ENCODE measurements at regions not wholly inside any gene's neighbourhood (a gene's known extent, or its start where the extent isn't known, plus 50 kb on each side); places are given as distances from the start of the nearest gene placed in this dataset.

- TF ChIP-seq, protein P1, sequence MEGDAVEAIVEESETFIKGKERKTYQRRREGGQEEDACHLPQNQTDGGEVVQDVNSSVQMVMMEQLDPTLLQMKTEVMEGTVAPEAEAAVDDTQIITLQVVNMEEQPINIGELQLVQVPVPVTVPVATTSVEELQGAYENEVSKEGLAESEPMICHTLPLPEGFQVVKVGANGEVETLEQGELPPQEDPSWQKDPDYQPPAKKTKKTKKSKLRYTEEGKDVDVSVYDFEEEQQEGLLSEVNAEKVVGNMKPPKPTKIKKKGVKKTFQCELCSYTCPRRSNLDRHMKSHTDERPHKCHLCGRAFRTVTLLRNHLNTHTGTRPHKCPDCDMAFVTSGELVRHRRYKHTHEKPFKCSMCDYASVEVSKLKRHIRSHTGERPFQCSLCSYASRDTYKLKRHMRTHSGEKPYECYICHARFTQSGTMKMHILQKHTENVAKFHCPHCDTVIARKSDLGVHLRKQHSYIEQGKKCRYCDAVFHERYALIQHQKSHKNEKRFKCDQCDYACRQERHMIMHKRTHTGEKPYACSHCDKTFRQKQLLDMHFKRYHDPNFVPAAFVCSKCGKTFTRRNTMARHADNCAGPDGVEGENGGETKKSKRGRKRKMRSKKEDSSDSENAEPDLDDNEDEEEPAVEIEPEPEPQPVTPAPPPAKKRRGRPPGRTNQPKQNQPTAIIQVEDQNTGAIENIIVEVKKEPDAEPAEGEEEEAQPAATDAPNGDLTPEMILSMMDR (conservative IDR thresholded peaks at IDR 0.05; ENCODE audit: low read depth, low read length): 0 out of 2 replicates have a peak, but pooled peaks have one; percentile 24
- TF ChIP-seq EZH2 (IDR thresholded peaks at IDR 0.05; ENCODE audit: borderline replicate concordance, low read depth, low read length, poor library complexity, severe bottlenecking): no peak
- no TSS peak for BruUV-seq (replicated peaks)
- ChIA-PET POLR2A (ENCODE audit: low non-redundant PET) (no interaction called here), CTCF (no interaction called here)
- Histone ChIP-seq H3K27me3 (replicated peaks; ENCODE audit: insufficient read depth, low read depth, low read length, poor library complexity) (no peaks in the 10 kb centered on the region), H3K4me1 (ENCODE audit: insufficient read depth, low read length, poor library complexity, severe bottlenecking) (peaks cover 8% of the 10 kb centered on the region), H3K9me3 (ENCODE audit: low read depth, low read length, poor library complexity, severe bottlenecking) (no peaks in the 10 kb centered on the region), H3K36me3 (ENCODE audit: insufficient read depth, low read length, poor library complexity, severe bottlenecking) (no peaks in the 10 kb centered on the region), H3K4me3 (ENCODE audit: low read depth, low read length, poor library complexity, severe bottlenecking) (no peak overlapping the region), H3K27ac (ENCODE audit: low read depth, low read length, poor library complexity, severe bottlenecking) (no peak overlapping the region)
- no peak for DNase-seq (ENCODE audit: low spot score)
- intact Hi-C loops (cut with micrococcal nuclease; ENCODE audit: unreplicated experiment): no loop called here
These were observed 228.8 kb upstream of the STARD13 start for GRCh38 chr13:33514362-33514761.

GRCh38 chr13:33515146-33515545, 229.6 kb upstream of the STARD13 start:
- no TSS peak for BruUV-seq (replicated peaks)
- Histone ChIP-seq H3K4me3 (ENCODE audit: low read depth, low read length, poor library complexity, severe bottlenecking) (no peak overlapping the region), H3K27me3 (replicated peaks; ENCODE audit: insufficient read depth, low read depth, low read length, poor library complexity) (no peaks in the 10 kb centered on the region), H3K4me1 (ENCODE audit: insufficient read depth, low read length, poor library complexity, severe bottlenecking) (peaks cover 8% of the 10 kb centered on the region), H3K27ac (ENCODE audit: low read depth, low read length, poor library complexity, severe bottlenecking) (no peak overlapping the region), H3K9me3 (ENCODE audit: low read depth, low read length, poor library complexity, severe bottlenecking) (no peaks in the 10 kb centered on the region), H3K36me3 (ENCODE audit: insufficient read depth, low read length, poor library complexity, severe bottlenecking) (no peaks in the 10 kb centered on the region)
- POLR2A ChIA-PET (ENCODE audit: low non-redundant PET): no interaction called here
- intact Hi-C loops (cut with micrococcal nuclease; ENCODE audit: unreplicated experiment): no loop called here
- no peak for DNase-seq (ENCODE audit: low spot score)
- TF ChIP-seq, protein P1 (conservative IDR thresholded peaks at IDR 0.05; ENCODE audit: low read depth, low read length): no peak
- TF ChIP-seq EZH2 (IDR thresholded peaks at IDR 0.05; ENCODE audit: borderline replicate concordance, low read depth, low read length, poor library complexity, severe bottlenecking): no peak
- CTCF ChIA-PET: no interaction called here

- TF ChIP-seq, protein P1 (conservative IDR thresholded peaks at IDR 0.05; ENCODE audit: low read depth, low read length): no peak
- TF ChIP-seq EZH2 (IDR thresholded peaks at IDR 0.05; ENCODE audit: borderline replicate concordance, low read depth, low read length, poor library complexity, severe bottlenecking): no peak
- Histone ChIP-seq H3K4me1 (ENCODE audit: insufficient read depth, low read length, poor library complexity, severe bottlenecking) (peaks cover 2% of the 10 kb centered on the region), H3K27me3 (replicated peaks; ENCODE audit: insufficient read depth, low read depth, low read length, poor library complexity) (no peaks in the 10 kb centered on the region), H3K36me3 (ENCODE audit: insufficient read depth, low read length, poor library complexity, severe bottlenecking) (no peaks in the 10 kb centered on the region), H3K27ac (ENCODE audit: low read depth, low read length, poor library complexity, severe bottlenecking) (no peak overlapping the region), H3K9me3 (ENCODE audit: low read depth, low read length, poor library complexity, severe bottlenecking) (no peaks in the 10 kb centered on the region), H3K4me3 (ENCODE audit: low read depth, low read length, poor library complexity, severe bottlenecking) (no peak overlapping the region)
- DNase-seq (ENCODE audit: low spot score): no peak
- BruUV-seq (replicated peaks): no TSS peak
- intact Hi-C loops (cut with micrococcal nuclease; ENCODE audit: unreplicated experiment): no loop called here
- ChIA-PET CTCF (no interaction called here), POLR2A (ENCODE audit: low non-redundant PET) (no interaction called here)
These were observed 232.9 kb upstream of the STARD13 start for GRCh38 chr13:33518452-33518851.
